NCI-H748 treated with DMSO at 0.1 percent for 48 hours (cell line): ENCODE measurements at regions not wholly inside any gene's neighbourhood (a gene's known extent, or its start where the extent isn't known, plus 50 kb on each side); places are given as distances from the start of the nearest gene placed in this dataset.
"Not testable (repeated sequence)": the region's sequence is repeated elsewhere in the genome, so short reads cannot be mapped to it uniquely, and the experiment has no call there.

Experiments
- DNase-seq: peaks from one replicate; lab custom pipeline; 2025; lab: John Stamatoyannopoulos, UW

- DNase-seq: no peak
Observed at GRCh38 chr5:131005963-131006684, 158.9 kb downstream of the HINT1 start.

- DNase-seq: no peak
Observed at GRCh38 chr5:131001507-131001906, 163.5 kb downstream of the HINT1 start.

GRCh38 chr5:131000289-131000688, 164.8 kb downstream of the HINT1 start:
- no peak for DNase-seq

- DNase-seq: not testable (repeated sequence)
Observed at GRCh38 chr5:130996720-130997119, 168.3 kb downstream of the HINT1 start.

GRCh38 chr5:130995851-130996250, 169.2 kb downstream of the HINT1 start:
- DNase-seq: no peak

GRCh38 chr5:130995254-130995515, 169.9 kb downstream of the HINT1 start:
- no peak for DNase-seq

- DNase-seq: no peak
Observed at GRCh38 chr5:130994496-130995253, 170.4 kb downstream of the HINT1 start.

- DNase-seq: no peak
Observed at GRCh38 chr5:130992621-130993020, 172.4 kb downstream of the HINT1 start.

GRCh38 chr5:130992095-130992494, 173.0 kb downstream of the HINT1 start:
- no peak for DNase-seq

GRCh38 chr5:130985776-130986175, 179.3 kb downstream of the HINT1 start:
- no peak for DNase-seq

GRCh38 chr5:130981663-130982062, 183.4 kb downstream of the HINT1 start:
- no peak for DNase-seq

GRCh38 chr5:130978475-130978874, 186.6 kb downstream of the HINT1 start:
- DNase-seq: no peak

- no peak for DNase-seq
Observed at GRCh38 chr5:130976493-130976892, 188.6 kb downstream of the HINT1 start.

- DNase-seq: no peak
Observed at GRCh38 chr5:130975847-130976246, 189.2 kb downstream of the HINT1 start.

GRCh38 chr5:130975299-130975698, 189.8 kb downstream of the HINT1 start:
- DNase-seq: no peak

- no peak for DNase-seq
Observed at GRCh38 chr5:130974021-130974683, 190.9 kb downstream of the HINT1 start.

GRCh38 chr5:130966990-130967525, 198.0 kb downstream of the HINT1 start:
- no peak for DNase-seq

GRCh38 chr5:130965920-130966319, 199.1 kb downstream of the HINT1 start:
- DNase-seq: no peak

GRCh38 chr5:130965360-130965759, 199.7 kb downstream of the HINT1 start:
- no peak for DNase-seq

- DNase-seq: no peak
Observed at GRCh38 chr5:130964231-130965202, 200.5 kb downstream of the HINT1 start.

- no peak for DNase-seq
Observed at GRCh38 chr5:130963798-130964197, 201.3 kb downstream of the HINT1 start.

- DNase-seq: no peak
Observed at GRCh38 chr5:130957151-130957550, 207.9 kb downstream of the HINT1 start.
